Choroid plexus epithelial cell (primary cell): ENCODE measurements at regions not wholly inside any gene's neighbourhood (a gene's known extent, or its start where the extent isn't known, plus 50 kb on each side); places are given as distances from the start of the nearest gene placed in this dataset.

ENCODE experiments used
- DNase-seq: peaks from one replicate; pipeline ENCODE4 v3.0.0-alpha.2; 2010; ENCODE audit warnings: low read depth
- H3K4me3 ChIP-seq: 2 replicates; pipeline ENCODE4 v1.5.1; 2011; ENCODE audit warnings: low read depth, mild to moderate bottlenecking, control low read depth, low read length, moderate library complexity
- CTCF ChIP-seq: conservative IDR thresholded peaks from 2 replicates; pipeline ENCODE4 v1.5.1; 2011; ENCODE audit warnings: low read depth, mild to moderate bottlenecking, control low read depth, inconsistent platforms, low read length, moderate library complexity

- H3K4me3 ChIP-seq, result no peak overlapping the region
- no peak for DNase-seq
- no peak for TF ChIP-seq CTCF
Observed at GRCh38 chr9:726005-726404, 115.5 kb upstream of the DMRT1 start.

- no peak for TF ChIP-seq CTCF
- H3K4me3 ChIP-seq, result no peak overlapping the region
- no peak for DNase-seq
Observed at GRCh38 chr9:727767-728166, 113.7 kb upstream of the DMRT1 start.

GRCh38 chr9:728535-728934 lies 113.0 kb upstream of the DMRT1 start:
- no peak overlapping the region for H3K4me3 ChIP-seq
- no peak for DNase-seq
- TF ChIP-seq CTCF, result no peak

GRCh38 chr9:731474-731873 lies 110.0 kb upstream of the DMRT1 start:
- DNase-seq, result no peak

GRCh38 chr9:734831-735511 lies 106.5 kb upstream of the DMRT1 start:
- TF ChIP-seq CTCF, result no peak
- peak; percentile 98 for DNase-seq
- no peak overlapping the region for H3K4me3 ChIP-seq

More at GRCh38 chr9:731474-731873, 110.0 kb upstream of the DMRT1 start:
- H3K4me3 ChIP-seq, result no peak overlapping the region
- no peak for TF ChIP-seq CTCF

- TF ChIP-seq CTCF, result no peak
- no peak for DNase-seq
- H3K4me3 ChIP-seq, result no peak overlapping the region
Observed at GRCh38 chr9:737400-738120, 103.9 kb upstream of the DMRT1 start.
